HG03520 (cell line): ENCODE measurements at regions not wholly inside any gene's neighbourhood (a gene's known extent, or its start where the extent isn't known, plus 50 kb on each side); places are given as distances from the start of the nearest gene placed in this dataset.

Experiments used
- ATAC-seq: cut with Tn5 transposase; IDR thresholded peaks from one replicate; pipeline ENCODE4 v1.9.1; 2021; ENCODE audit warnings: mild to moderate bottlenecking, moderate library complexity; ENCODE audit not compliant: unreplicated experiment

DNA sequence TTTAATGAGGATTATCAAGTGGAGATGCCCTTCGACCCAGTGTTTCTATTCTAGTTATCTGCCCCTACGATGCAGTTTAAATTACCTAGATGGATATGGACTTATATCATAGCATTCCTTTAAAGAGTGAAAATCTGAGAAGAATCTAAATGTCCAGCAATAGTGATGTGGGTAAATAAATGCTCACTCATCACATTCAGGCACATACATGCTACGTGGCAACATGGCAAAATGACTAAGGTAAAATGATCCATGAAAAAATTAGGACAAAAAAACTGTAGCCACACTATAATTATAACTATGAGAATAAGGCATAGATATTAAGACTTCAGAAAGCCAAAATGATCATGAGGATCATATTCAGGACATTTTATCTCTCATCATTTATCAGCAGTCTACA, 82.4 kb upstream of the PDE1C start:
- ATAC-seq = no peak

DNA sequence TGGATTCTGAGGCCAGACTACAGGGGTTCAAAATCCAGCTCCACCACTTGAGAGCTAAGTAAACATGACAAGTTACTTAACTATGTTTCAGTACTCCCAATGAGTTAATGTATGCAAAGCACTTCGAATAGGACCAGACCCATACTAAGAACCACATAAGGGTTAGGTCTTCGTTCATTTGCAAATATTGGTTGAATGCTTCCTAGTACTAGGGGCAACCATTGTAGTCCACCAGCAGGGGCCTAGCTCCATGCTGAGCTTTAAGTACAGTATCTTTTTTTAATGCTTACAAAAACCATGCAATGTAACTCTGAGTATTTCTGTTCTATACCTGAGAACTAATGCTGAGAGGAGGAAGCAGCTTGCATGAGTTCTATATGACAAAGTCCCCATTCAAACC, 80.4 kb upstream of the PDE1C start:
- ATAC-seq = no peak

DNA sequence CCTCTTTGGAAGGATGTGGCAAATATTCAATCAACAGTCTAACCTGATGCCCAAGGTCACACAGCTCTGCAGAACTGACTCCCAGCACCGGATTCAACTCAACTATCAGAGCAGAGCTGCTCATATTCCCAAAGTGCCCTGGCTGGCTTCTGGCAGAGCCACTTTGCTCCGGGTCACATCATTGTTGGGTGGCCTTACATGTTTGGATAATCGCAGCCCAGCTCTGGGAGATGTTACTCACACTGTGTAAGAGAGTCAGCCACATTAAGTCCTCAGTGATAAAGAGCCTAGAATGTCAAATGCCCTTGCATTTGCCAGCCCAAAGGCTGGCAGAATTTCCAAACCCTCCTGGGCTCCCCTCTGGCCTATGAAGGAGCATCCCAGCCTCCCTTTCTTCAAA, 79.8 kb upstream of the PDE1C start:
- no peak for ATAC-seq

DNA sequence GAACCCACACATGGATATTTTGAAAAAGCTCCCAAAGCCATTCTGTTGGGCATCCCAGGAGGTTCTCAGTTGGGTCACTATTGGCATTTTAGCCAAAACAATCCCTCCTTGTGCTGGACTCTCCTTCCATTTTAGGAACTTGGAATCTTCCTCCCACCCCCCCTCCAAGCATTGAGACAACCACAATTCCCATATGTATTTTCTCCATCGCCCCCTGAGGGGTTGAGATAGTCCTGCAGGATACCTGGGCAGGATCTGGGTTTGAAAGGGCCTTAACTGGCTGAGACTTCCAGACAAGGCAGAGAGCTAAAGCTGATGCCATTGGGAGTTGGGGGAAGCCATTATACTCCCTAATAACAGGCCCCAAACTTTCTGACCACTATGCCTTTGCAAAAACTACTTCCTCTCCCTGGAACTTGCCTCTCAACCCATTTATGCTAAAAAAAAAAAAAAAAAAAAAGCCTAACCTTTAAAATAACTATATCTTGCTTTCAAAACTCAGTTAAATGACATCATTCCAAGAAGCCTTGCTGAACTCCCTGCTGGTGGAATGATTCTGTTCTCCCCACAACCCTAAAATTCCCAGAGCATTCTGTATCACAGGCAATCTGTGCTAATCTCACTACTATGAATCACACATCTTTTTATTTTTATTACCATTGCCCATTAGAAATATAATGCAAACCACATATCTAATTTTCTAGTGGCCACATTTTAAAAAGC, 77.5 kb upstream of the PDE1C start:
- ATAC-seq = no peak

DNA sequence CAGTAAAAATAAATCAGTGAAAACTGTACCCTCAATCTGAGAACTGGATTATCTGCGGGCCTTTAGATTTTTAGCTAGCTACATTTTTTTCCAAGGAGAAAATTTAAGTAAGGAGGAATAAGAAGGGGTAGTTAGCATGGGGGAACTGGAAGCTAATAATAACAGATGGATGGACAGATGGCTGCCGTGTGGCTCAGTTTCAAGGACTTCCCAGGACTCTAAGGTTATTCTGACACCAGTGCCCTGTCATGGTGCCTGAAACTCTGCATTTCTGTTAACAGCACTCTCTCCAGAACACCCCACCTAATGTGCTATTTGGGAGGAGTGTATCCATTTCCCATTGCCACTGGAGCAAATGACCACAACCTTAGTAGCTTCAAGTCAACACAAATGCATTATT, 75.7 kb upstream of the PDE1C start:
- no peak for ATAC-seq

DNA sequence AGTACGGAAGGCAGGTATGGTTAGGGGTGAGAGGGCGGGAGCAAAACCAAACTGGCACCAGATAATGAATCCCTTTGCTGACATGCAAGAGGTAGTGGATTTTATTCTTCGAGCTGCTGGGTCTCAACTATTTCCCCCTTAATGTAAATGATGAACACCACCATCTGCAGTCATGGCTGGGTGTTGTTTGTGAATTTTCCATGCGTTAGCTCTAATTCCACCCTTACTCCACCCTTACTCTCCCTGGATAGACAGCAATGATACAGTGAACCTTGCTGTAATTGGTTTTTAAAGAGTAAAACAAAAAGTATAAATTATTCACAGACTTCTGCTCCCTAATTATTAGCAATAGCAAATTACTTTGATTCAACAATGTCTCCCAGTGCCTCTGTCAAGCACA, 74.5 kb upstream of the PDE1C start:
- ATAC-seq = no peak

DNA sequence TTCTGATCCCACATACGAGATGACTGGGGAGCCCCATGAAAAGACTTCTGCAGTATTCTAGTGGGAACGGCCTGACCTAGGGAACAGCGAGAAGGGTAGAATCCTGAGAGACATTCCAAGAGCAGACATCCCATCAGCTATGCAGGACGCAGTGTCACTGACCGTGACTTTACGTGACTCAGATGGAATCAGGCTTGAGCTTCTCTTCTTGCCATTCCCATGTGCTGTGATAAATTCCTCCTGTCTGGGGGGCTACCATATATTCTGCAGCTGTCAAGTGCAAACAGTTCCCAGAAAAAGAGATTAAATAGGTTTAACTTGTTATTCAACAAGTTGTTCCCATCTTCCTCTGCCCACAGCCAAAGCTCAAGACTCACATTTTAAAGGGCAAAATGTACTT, 73.1 kb upstream of the PDE1C start:
- ATAC-seq = no peak

DNA sequence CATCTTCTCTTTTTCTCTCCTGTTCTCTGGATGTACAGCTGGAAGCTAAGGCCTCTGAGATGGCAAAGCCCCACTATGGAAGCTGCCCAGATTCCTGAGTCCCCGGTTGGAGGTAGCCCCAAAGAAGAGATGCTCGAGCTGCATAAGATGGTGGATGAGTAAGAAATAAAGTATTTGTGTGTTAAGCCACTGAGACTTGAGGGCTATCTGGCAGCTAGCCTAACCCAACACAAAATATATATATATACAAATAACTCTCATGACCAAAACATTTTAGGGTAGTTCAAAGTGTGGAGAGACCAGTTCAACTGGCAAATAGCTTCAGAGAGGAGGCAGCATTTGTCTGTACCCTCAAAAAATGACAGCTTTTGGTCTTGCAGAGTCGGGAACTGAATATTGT, 72.4 kb upstream of the PDE1C start:
- ATAC-seq = no peak

DNA sequence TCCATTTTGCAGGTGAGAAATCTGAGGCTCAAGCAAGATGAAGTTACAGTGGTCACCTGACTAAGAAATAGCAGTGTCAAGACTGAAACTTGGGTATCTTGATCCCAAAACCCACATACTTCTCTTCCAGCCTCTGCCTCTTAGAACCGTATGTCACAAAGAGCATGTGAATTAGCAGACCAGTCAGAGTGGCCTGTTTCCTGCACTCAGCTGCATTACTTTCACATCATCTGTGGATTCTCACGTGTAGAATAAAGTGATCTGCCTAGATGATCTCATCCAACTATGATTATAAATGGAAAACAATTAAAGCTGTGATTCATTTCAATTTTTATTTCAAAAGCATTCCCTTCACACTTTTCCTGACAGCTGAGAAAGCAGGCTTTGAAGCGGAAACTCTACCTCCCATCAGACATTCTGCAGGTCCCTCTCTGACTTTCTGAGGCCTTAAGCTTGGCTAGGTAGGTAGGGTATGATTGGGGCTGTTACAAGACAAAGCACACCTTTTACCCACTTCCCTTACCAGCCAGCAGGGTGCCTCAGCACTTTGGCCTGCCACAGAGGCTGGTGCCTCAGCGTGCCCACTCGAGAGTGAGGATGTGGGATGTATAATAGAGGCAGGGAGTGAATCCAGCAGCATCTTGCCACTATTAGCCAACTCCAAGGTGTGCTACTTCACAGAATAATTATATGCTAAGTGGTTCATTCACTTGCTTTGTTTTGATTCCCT, 70.2 kb upstream of the PDE1C start:
- no peak for ATAC-seq

DNA sequence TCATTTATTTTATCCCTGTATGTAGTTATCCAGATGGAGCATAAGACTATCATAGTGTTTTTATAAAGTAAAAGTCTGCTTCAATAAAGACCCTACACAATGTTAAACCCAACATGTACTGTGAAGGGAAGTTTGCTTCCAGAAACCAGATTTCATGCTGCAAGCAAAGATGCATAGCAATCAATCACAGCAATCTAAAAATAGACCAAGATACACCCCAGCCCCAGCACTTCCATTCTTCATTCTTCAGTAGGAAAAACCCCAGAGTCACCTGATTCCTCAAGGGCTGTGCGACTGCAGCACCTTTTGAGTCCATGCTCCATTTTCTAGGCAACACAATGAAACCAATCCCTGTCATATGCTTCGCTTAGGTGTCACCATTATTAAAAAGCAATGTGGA, 66.9 kb upstream of the PDE1C start:
- ATAC-seq = no peak

DNA sequence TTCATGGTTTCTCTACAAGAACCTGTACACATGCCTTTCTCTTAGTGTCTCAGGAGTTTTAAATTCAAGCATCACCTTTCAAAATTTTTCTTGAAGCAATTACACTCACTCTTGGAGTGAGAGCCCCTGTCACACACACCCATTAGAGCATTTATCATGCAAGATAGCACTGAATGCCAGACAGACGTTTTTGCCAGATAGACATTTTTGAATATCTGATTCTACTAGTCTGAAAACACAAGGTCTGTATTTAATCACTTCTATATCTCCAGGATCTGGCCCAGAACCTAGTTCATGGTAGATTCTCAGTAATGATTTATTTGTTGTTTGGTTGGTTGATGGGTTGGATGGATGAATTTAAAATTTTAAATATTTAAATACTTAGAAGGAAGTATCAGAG, 60.9 kb upstream of the PDE1C start:
- ATAC-seq = no peak

DNA sequence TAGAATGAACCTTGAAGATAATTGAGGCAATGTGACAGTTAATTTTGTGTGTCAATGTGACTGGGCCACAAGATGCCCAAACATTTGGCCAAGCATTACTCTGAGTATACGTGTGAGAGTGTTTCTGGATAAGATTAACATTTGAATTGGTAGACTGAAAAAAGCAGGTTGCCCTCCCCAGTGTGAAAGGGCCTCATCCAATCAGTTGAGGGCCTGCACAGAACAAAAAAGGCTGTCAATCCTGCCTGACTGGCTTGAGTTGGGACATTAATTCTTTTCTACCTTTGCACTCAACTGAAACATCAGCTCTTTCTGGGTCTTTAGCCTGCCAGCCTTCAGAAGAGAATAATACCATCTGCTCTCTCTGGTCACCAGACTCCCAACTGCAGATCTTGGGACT, 56.6 kb upstream of the PDE1C start:
- no peak for ATAC-seq
